Stimulated activated CD4-positive, alpha-beta T cell treated with anti-CD3 and anti-CD28 coated beads, Interleukin-2, amount 100 ng/mL, for 48 hours (primary cell): ENCODE measurements at regions not wholly inside any gene's neighbourhood (a gene's known extent, or its start where the extent isn't known, plus 50 kb on each side); places are given as distances from the start of the nearest gene placed in this dataset.

Source experiments
- DNase-seq, 2 donors: peaks; one replicate each; pipeline ENCODE4 v3.0.0-alpha.2; 2020

DNA sequence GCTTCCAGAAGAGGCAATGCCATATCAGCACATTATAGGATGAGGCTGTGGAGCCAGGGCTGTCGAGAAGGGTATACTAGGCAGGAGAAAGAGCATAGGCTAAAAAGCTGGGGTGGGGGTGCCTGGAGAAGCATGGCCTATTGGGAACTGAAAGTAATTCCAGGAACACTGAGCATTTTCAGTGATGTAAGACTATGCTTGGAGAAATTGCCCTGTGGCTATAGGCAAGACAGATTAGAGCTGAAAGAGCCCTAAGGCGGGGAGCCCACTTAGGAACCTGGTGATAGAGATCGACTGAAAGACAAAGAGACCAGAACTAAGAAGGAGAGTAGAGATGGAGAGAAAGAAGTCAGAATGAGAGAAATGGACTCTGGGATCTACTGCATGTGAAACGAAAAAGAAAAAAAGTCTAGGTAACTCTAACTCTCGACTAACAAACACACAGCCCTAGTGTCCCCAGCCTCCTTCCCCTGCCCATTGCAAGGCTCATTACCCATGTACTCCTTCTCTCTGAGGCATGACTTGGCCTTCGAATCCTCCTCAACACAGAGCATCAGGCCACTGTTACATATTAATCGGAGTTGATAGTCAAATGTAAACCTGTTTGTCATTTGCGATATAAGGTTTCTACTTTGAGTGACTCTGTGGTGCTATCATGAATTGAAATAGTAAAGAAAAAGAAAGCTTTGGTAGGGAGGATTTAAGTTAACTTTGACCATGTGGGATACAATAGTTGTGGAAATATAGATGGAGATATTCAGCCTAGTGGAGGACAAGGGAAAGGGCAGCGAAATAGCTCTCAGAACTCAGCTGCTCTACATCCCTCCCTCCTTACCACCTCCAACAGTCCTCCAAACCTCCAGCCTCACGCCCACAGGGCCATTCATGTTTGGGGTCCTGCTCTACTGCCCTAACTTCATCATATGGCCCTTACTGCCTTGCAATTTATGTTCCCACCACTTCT lies 52.3 kb upstream of the BMAL1 start:
- no peak for DNase-seq

GRCh38 chr11:13227676-13228255 lies 49.8 kb upstream of the BMAL1 start:
- DNase-seq = no peak
